H9 (cell line): ENCODE measurements at regions not wholly inside any gene's neighbourhood (a gene's known extent, or its start where the extent isn't known, plus 50 kb on each side); places are given as distances from the start of the nearest gene placed in this dataset.

Experiments used
- DNase-seq: peaks from one replicate; pipeline ENCODE4 v3.0.0-alpha.2; 2017
- H2AFZ ChIP-seq: one replicate; pipeline ENCODE4 v1.6.1; 2013; ENCODE audit warnings: mild to moderate bottlenecking, low read length, control low read depth, moderate library complexity
- H2AK5ac ChIP-seq: 2 replicates; pipeline ENCODE4 v1.6.1; 2013; ENCODE audit warnings: low read length, control low read depth, mixed read lengths; ENCODE audit not compliant: insufficient read length
- H2BK120ac ChIP-seq: one replicate; pipeline ENCODE4 v1.6.1; 2013; ENCODE audit warnings: low read depth, mild to moderate bottlenecking, low read length, control low read depth, inconsistent platforms; ENCODE audit not compliant: poor library complexity, severe bottlenecking
- H2BK12ac ChIP-seq: 2 replicates; pipeline ENCODE4 v1.6.1; 2013; ENCODE audit warnings: low read length, control low read depth, mixed read lengths, low read depth; ENCODE audit not compliant: insufficient read length
- H2BK15ac ChIP-seq: 2 replicates; pipeline ENCODE4 v1.6.1; 2013; ENCODE audit warnings: low read depth, low read length, control low read depth
- H2BK20ac ChIP-seq: one replicate; pipeline ENCODE4 v1.6.1; 2013; ENCODE audit warnings: low read depth, mild to moderate bottlenecking, low read length, control low read depth, inconsistent platforms; ENCODE audit not compliant: poor library complexity, severe bottlenecking
- H2BK5ac ChIP-seq: 2 replicates; pipeline ENCODE4 v1.6.1; 2013; ENCODE audit warnings: low read length, control low read depth, mixed read lengths; ENCODE audit not compliant: insufficient read length
- H3K14ac ChIP-seq: 2 replicates; pipeline ENCODE4 v1.6.1; 2013; ENCODE audit warnings: low read length, control low read depth; ENCODE audit not compliant: insufficient read depth
- H3K18ac ChIP-seq: 2 replicates; pipeline ENCODE4 v1.6.1; 2013; ENCODE audit warnings: low read depth, mild to moderate bottlenecking, mixed read lengths, low read length, control low read depth; ENCODE audit not compliant: insufficient read length
- H3K23ac ChIP-seq: 2 replicates; pipeline ENCODE4 v1.6.1; 2013; ENCODE audit warnings: low read length, control low read depth, mixed read lengths, low read depth; ENCODE audit not compliant: insufficient read length
- H3K23me2 ChIP-seq: 2 replicates; pipeline ENCODE4 v1.6.1; 2013; ENCODE audit warnings: low read depth, mild to moderate bottlenecking, mixed read lengths, low read length, control low read depth; ENCODE audit not compliant: insufficient read length, poor library complexity, severe bottlenecking
- H3K27ac ChIP-seq: 2 replicates; pipeline ENCODE4 v1.5.1; 2013; ENCODE audit warnings: low read length, control low read depth, mixed read lengths, low read depth; ENCODE audit not compliant: insufficient read length
- H3K27me3 ChIP-seq: 2 replicates; pipeline ENCODE4 v1.6.1; 2013; ENCODE audit warnings: low read length, control low read depth, inconsistent platforms; ENCODE audit not compliant: insufficient read depth
- H3K4ac ChIP-seq: 2 replicates; pipeline ENCODE4 v1.6.1; 2013; ENCODE audit warnings: low read depth, mild to moderate bottlenecking, control low read depth, inconsistent platforms, low read length, moderate library complexity
- H3K4me1 ChIP-seq: 2 replicates; pipeline ENCODE4 v1.6.1; 2013; ENCODE audit warnings: low read length, control low read depth, inconsistent platforms; ENCODE audit not compliant: insufficient read depth
- H3K4me2 ChIP-seq: 2 replicates; pipeline ENCODE4 v1.6.1; 2013; ENCODE audit warnings: low read length, control low read depth, mixed read lengths; ENCODE audit not compliant: insufficient read length, insufficient read depth
- H3K56ac ChIP-seq: 2 replicates; pipeline ENCODE4 v1.6.1; 2013; ENCODE audit warnings: low read depth, mild to moderate bottlenecking, mixed read lengths, low read length, control low read depth; ENCODE audit not compliant: insufficient read length
- H3K79me1 ChIP-seq: 2 replicates; pipeline ENCODE4 v1.6.1; 2013; ENCODE audit warnings: low read depth, mild to moderate bottlenecking, moderate library complexity, low read length, control low read depth, inconsistent platforms; ENCODE audit not compliant: insufficient read depth, poor library complexity, severe bottlenecking
- H3K79me2 ChIP-seq: 2 replicates; pipeline ENCODE4 v1.6.1; 2013; ENCODE audit warnings: low read length, control low read depth, inconsistent platforms; ENCODE audit not compliant: insufficient read depth
- H3K9ac ChIP-seq: 2 replicates; pipeline ENCODE4 v1.6.1; 2013; ENCODE audit warnings: low read length, control low read depth, mixed read lengths; ENCODE audit not compliant: insufficient read length; ENCODE audit errors: extremely low read depth
- H3K9me3 ChIP-seq: one replicate; pipeline ENCODE4 v1.6.1; 2013; ENCODE audit warnings: low read depth, low read length, inconsistent platforms; ENCODE audit not compliant: control insufficient read depth
- H3T11ph ChIP-seq: one replicate; pipeline ENCODE4 v1.6.1; 2013; ENCODE audit warnings: mild to moderate bottlenecking, low read length, control low read depth, inconsistent platforms
- H4K20me1 ChIP-seq: one replicate; pipeline ENCODE4 v1.6.1; 2013; ENCODE audit not compliant: control insufficient read depth, insufficient read length, insufficient read depth
- H4K5ac ChIP-seq: 2 replicates; pipeline ENCODE4 v1.6.1; 2013; ENCODE audit warnings: low read depth, mild to moderate bottlenecking, mixed read lengths, low read length, control low read depth; ENCODE audit not compliant: insufficient read length
- H4K8ac ChIP-seq: replicated peaks from 2 replicates; pipeline ENCODE4 v1.6.1; 2013; ENCODE audit warnings: low read length, control low read depth, mixed read lengths, low read depth; ENCODE audit not compliant: insufficient read length
- H4K91ac ChIP-seq: 2 replicates; pipeline ENCODE4 v1.6.1; 2013; ENCODE audit warnings: low read depth, mild to moderate bottlenecking, moderate library complexity, mixed read lengths, low read length, control low read depth; ENCODE audit not compliant: insufficient read length
- H3K27ac Mint-ChIP-seq, 3 experiments: 2 replicates in 2 of 3; 3 replicates in 1 of 3; pipeline ENCODE4 v1.8.0; 2020 to 2021; ENCODE audit warnings: mixed read lengths in 3 of 3, mild to moderate bottlenecking in 1 of 3, moderate library complexity in 1 of 3
- H3K27me3 Mint-ChIP-seq: 2 replicates; pipeline ENCODE4 v1.8.0; 2021; ENCODE audit warnings: low read depth, mild to moderate bottlenecking, moderate library complexity, mixed read lengths
- H3K36me3 Mint-ChIP-seq, 3 experiments: 2 replicates in 2 of 3; 3 replicates in 1 of 3; pipeline ENCODE4 v1.8.0; 2020 to 2021; ENCODE audit warnings: low read depth in 3 of 3, mixed read lengths in 3 of 3; ENCODE audit not compliant: insufficient read depth in 1 of 3
- H3K4me1 Mint-ChIP-seq, 2 experiments: 2 replicates each; pipeline ENCODE4 v1.8.0; 2020; ENCODE audit warnings: mixed read lengths in 2 of 2
- H3K4me3 Mint-ChIP-seq, 2 experiments: 2 replicates in 1 of 2; 3 replicates in 1 of 2; pipeline ENCODE4 v1.8.0; 2020 to 2021; ENCODE audit warnings: mild to moderate bottlenecking in 2 of 2, mixed read lengths in 2 of 2, moderate library complexity in 1 of 2
- H3K9me3 Mint-ChIP-seq, 2 experiments: 2 replicates in 1 of 2; 3 replicates in 1 of 2; pipeline ENCODE4 v1.8.0; 2020; ENCODE audit warnings: mild to moderate bottlenecking in 2 of 2, mixed read lengths in 2 of 2, moderate library complexity in 1 of 2
- WGBS: extraction: QIAGEN DNeasy Blood & Tissue Kit; methylation state at CpG from one replicate; pipeline ENCODE4 v1.1.7; 2013; ENCODE audit warnings: missing lambda C conversion rate, low lambda C conversion rate, mixed read lengths; ENCODE audit not compliant: insufficient read length; ENCODE audit errors: extremely low coverage; 5-methylcytosine and 5-hydroxymethylcytosine counted together
- TF ChIP-seq, protein P1 (sequence below): fragments of 200-600 bp; sonication (generic); conservative IDR thresholded peaks from 3 replicates; pipeline ENCODE4 v1.8.0; 2021; ENCODE audit warnings: antibody characterized with exemption, mild to moderate bottlenecking

- Histone ChIP-seq H4K5ac (no peak overlapping the region), H2BK12ac (no peak overlapping the region), H3K18ac (no peak overlapping the region), H3K9me3 (no peaks in the 10 kb centered on the region), H2BK120ac (no peak overlapping the region), H3K56ac (no peak overlapping the region), H3K79me1 (no peaks in the 10 kb centered on the region), H3K23me2 (no peaks in the 10 kb centered on the region), H3K4me1 (no peaks in the 10 kb centered on the region), H4K91ac (no peak overlapping the region), H2AFZ (no peak overlapping the region), H3K4ac (no peak overlapping the region), H2BK15ac (no peak overlapping the region), H3K79me2 (no peaks in the 10 kb centered on the region), H2AK5ac (no peak overlapping the region), H2BK5ac (no peak overlapping the region), H4K20me1 (no peaks in the 10 kb centered on the region), H2BK20ac (no peak overlapping the region), H4K8ac (no peak overlapping the region), H3K14ac (no peak overlapping the region), H3K27ac (no peak overlapping the region), H3T11ph (no peak overlapping the region), H3K9ac (no peak overlapping the region), H3K4me2 (no peak overlapping the region), H3K27me3 (no peaks in the 10 kb centered on the region), H3K23ac (no peak overlapping the region)
- Mint-ChIP-seq H3K36me3 (peaks cover 0 to 5% (median 0%) of the 10 kb centered on the region in 3 experiments; a peak in 3 of 7 replicates), H3K9me3 (peaks cover 3 to 14% of the 10 kb centered on the region in 2 experiments; a peak in 4 of 5 replicates), H3K4me3 (no peak overlapping the region), H3K27ac (no peak overlapping the region), H3K27me3 (no peaks in the 10 kb centered on the region), H3K4me1 (no peaks in the 10 kb centered on the region)
- DNase-seq, result no peak
- no CpG with 5 or more reads among the region's 1 CpG for WGBS
- TF ChIP-seq, protein P1, sequence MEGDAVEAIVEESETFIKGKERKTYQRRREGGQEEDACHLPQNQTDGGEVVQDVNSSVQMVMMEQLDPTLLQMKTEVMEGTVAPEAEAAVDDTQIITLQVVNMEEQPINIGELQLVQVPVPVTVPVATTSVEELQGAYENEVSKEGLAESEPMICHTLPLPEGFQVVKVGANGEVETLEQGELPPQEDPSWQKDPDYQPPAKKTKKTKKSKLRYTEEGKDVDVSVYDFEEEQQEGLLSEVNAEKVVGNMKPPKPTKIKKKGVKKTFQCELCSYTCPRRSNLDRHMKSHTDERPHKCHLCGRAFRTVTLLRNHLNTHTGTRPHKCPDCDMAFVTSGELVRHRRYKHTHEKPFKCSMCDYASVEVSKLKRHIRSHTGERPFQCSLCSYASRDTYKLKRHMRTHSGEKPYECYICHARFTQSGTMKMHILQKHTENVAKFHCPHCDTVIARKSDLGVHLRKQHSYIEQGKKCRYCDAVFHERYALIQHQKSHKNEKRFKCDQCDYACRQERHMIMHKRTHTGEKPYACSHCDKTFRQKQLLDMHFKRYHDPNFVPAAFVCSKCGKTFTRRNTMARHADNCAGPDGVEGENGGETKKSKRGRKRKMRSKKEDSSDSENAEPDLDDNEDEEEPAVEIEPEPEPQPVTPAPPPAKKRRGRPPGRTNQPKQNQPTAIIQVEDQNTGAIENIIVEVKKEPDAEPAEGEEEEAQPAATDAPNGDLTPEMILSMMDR, result no peak
Measured at GRCh38 chr6:155771822-155772221, 316.2 kb upstream of the NOX3 start.
